Dendritic cell treated with granulocyte-macrophage colony-stimulating factor and Interleukin-4, amounts not matched to agents 40 ng/mL and 50 ng/mL, for 4 days (primary cell): ENCODE measurements at regions not wholly inside any gene's neighbourhood (a gene's known extent, or its start where the extent isn't known, plus 50 kb on each side); places are given as distances from the start of the nearest gene placed in this dataset.

Experiments used
- H3K27ac Mint-ChIP-seq: one replicate; pipeline ENCODE4 v1.8.0; 2022; ENCODE audit warnings: mild to moderate bottlenecking, mixed read lengths
- H3K27me3 Mint-ChIP-seq: one replicate; pipeline ENCODE4 v1.8.0; 2022; ENCODE audit warnings: mild to moderate bottlenecking, mixed read lengths
- H3K36me3 Mint-ChIP-seq: one replicate; pipeline ENCODE4 v1.8.0; 2022; ENCODE audit warnings: low read depth, mixed read lengths
- H3K4me1 Mint-ChIP-seq: one replicate; pipeline ENCODE4 v1.8.0; 2022; ENCODE audit warnings: low read depth, mixed read lengths
- H3K4me3 Mint-ChIP-seq: one replicate; pipeline ENCODE4 v1.8.0; 2022; ENCODE audit warnings: mild to moderate bottlenecking, moderate library complexity, mixed read lengths
- H3K9me3 Mint-ChIP-seq: one replicate; pipeline ENCODE4 v1.8.0; 2022; ENCODE audit warnings: mixed read lengths
- intact Hi-C: fragments of 100-400 bp; cut with micrococcal nuclease; formaldehyde crosslinking; loops from one replicate; pipeline ENCODE4 v1.15.0; 2022

- Mint-ChIP-seq H3K27me3 (no peaks in the 10 kb centered on the region), H3K9me3 (no peaks in the 10 kb centered on the region), H3K4me1 (no peaks in the 10 kb centered on the region), H3K27ac (no peak overlapping the region), H3K4me3 (no peak overlapping the region), H3K36me3 (no peaks in the 10 kb centered on the region)
- intact Hi-C loops = no loop called here
Observed at GRCh38 chr11:79675081-79675480, 234.3 kb upstream of the TENM4 start.

GRCh38 chr11:79672786-79673185, 232.0 kb upstream of the TENM4 start:
- Mint-ChIP-seq H3K27ac (no peak overlapping the region), H3K4me3 (no peak overlapping the region), H3K9me3 (no peaks in the 10 kb centered on the region), H3K4me1 (no peaks in the 10 kb centered on the region), H3K36me3 (no peaks in the 10 kb centered on the region), H3K27me3 (no peaks in the 10 kb centered on the region)
- intact Hi-C loops = no loop called here

- Mint-ChIP-seq H3K9me3 (no peaks in the 10 kb centered on the region), H3K27me3 (no peaks in the 10 kb centered on the region), H3K4me1 (no peaks in the 10 kb centered on the region), H3K4me3 (no peak overlapping the region), H3K27ac (no peak overlapping the region), H3K36me3 (no peaks in the 10 kb centered on the region)
- intact Hi-C loops = no loop called here
Observed at GRCh38 chr11:79671401-79671800, 230.6 kb upstream of the TENM4 start.

DNA sequence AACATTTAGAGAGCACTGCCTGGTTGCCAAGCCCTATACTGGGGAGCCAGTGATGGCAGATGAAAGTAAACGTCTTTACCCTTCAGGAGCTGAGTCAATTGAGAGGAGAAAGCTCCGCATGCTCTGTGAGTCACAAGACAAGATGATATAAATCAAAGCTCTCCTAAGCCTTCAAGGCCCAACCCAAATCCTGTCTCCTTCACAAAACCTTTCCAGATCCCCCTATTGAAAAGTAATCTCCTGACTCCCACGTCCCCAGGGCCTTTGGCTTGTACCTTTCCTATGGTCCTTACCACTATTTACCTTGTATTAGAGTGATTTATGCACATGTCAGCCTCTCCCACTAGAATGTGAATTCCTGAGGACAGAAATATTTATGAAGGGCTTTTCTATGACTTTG, 230.1 kb upstream of the TENM4 start:
- no peak overlapping the region for H3K4me3 Mint-ChIP-seq
- no peaks in the 10 kb centered on the region for H3K36me3 Mint-ChIP-seq
- intact Hi-C loops = no loop called here
- no peak overlapping the region for H3K27ac Mint-ChIP-seq
- no peaks in the 10 kb centered on the region for H3K4me1 Mint-ChIP-seq
- no peaks in the 10 kb centered on the region for H3K9me3 Mint-ChIP-seq
- no peaks in the 10 kb centered on the region for H3K27me3 Mint-ChIP-seq

DNA sequence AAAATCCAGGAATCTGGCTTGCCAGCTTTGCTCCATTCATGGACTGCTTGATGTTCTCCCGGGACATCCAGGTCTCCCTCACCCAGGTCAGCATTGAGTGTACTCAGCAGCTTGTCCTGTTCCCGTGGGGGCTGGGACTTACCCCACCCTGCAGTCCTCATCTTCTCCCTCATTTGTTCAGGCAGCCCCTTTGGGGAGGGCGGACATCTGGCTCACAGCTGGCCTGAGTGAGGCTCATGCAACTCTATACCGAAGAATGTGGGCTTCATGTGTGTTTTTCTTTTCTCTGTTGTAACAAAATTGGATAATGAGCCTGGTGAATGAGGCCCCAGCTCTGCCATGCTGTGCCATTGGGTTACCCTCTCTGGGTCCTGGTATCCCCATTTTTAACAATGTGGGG, 227.7 kb upstream of the TENM4 start:
- intact Hi-C loops = no loop called here
- no peaks in the 10 kb centered on the region for H3K9me3 Mint-ChIP-seq
- H3K36me3 Mint-ChIP-seq = no peaks in the 10 kb centered on the region
- H3K4me1 Mint-ChIP-seq = no peaks in the 10 kb centered on the region
- H3K4me3 Mint-ChIP-seq = no peak overlapping the region
- no peak overlapping the region for H3K27ac Mint-ChIP-seq
- H3K27me3 Mint-ChIP-seq = no peaks in the 10 kb centered on the region

GRCh38 chr11:79667380-79667779, 226.6 kb upstream of the TENM4 start:
- H3K27me3 Mint-ChIP-seq = no peaks in the 10 kb centered on the region
- H3K4me1 Mint-ChIP-seq = no peaks in the 10 kb centered on the region
- no peak overlapping the region for H3K4me3 Mint-ChIP-seq
- no peaks in the 10 kb centered on the region for H3K9me3 Mint-ChIP-seq
- H3K36me3 Mint-ChIP-seq = no peaks in the 10 kb centered on the region
- H3K27ac Mint-ChIP-seq = no peak overlapping the region
- intact Hi-C loops = no loop called here

- H3K27me3 Mint-ChIP-seq = no peaks in the 10 kb centered on the region
- H3K9me3 Mint-ChIP-seq = no peaks in the 10 kb centered on the region
- H3K4me3 Mint-ChIP-seq = no peak overlapping the region
- no peak overlapping the region for H3K27ac Mint-ChIP-seq
- H3K36me3 Mint-ChIP-seq = no peaks in the 10 kb centered on the region
- intact Hi-C loops = no loop called here
- no peaks in the 10 kb centered on the region for H3K4me1 Mint-ChIP-seq
Observed at GRCh38 chr11:79663017-79663416, 222.2 kb upstream of the TENM4 start.

GRCh38 chr11:79661373-79661772, 220.5 kb upstream of the TENM4 start:
- intact Hi-C loops = no loop called here
- H3K27ac Mint-ChIP-seq = no peak overlapping the region
- no peak overlapping the region for H3K4me3 Mint-ChIP-seq
- no peaks in the 10 kb centered on the region for H3K4me1 Mint-ChIP-seq
- H3K27me3 Mint-ChIP-seq = no peaks in the 10 kb centered on the region
- no peaks in the 10 kb centered on the region for H3K36me3 Mint-ChIP-seq
- H3K9me3 Mint-ChIP-seq = no peaks in the 10 kb centered on the region

DNA sequence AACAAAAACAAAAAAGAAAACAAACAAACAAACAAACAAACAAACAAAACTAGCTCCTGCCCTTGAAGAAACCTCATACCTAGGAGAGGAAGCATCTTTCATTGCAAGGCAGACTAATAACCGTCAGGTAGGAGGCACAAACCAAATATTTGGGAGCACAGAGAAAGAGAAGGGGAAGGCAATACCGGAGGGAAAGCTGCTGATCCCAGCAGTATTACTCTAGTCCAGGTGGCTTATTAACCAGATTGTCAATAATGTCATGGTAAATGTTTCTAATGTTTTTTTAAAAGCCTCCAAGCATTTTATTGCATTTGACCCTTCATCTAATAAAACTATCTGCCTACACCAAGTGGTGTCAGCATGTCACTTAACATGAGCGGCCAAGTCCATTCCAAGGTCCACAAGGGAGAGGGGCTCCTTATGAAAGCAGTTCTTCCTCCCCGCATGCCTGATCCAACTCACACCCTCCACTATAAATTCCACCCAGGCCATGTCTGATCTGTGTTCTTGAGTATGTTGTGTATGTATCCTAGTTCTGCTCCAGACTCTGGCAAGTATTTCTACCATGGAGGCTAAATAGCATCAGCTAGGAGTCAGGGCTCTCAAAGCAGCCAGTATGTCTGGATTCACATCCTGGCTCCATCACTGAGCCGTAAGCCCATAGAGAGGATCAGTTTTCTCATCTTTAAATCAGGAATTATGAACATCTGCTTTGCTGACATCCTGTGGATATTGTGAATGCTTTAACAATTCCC, 208.1 kb upstream of the TENM4 start:
- Mint-ChIP-seq H3K27me3 (no peaks in the 10 kb centered on the region), H3K9me3 (peaks cover 22% of the 10 kb centered on the region), H3K4me3 (no peak overlapping the region), H3K36me3 (no peaks in the 10 kb centered on the region), H3K4me1 (no peaks in the 10 kb centered on the region), H3K27ac (no peak overlapping the region)
- intact Hi-C loops = no loop called here

DNA sequence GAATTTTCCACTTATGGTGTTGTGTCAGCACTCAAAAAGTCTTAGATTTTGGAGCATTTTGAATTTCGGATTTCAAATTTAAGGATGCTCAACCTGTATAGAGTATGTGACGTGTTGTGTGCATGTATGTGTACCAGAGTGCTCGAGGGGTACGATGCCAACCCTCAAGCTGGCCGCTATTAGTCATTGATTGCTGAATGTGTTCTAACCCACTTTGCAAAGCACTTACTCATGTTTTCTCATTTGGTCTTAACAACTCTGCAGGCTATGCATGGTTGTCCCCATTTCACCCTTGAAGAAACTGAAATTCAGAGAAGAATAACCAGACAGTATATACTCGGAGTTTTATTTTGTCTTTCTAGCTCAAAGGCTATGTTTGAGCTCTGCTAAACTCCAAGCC, 196.4 kb upstream of the TENM4 start:
- intact Hi-C loops = no loop called here
- Mint-ChIP-seq H3K27ac (no peak overlapping the region), H3K9me3 (peaks cover 5% of the 10 kb centered on the region), H3K36me3 (no peaks in the 10 kb centered on the region), H3K4me3 (no peak overlapping the region), H3K4me1 (no peaks in the 10 kb centered on the region), H3K27me3 (no peaks in the 10 kb centered on the region)

DNA sequence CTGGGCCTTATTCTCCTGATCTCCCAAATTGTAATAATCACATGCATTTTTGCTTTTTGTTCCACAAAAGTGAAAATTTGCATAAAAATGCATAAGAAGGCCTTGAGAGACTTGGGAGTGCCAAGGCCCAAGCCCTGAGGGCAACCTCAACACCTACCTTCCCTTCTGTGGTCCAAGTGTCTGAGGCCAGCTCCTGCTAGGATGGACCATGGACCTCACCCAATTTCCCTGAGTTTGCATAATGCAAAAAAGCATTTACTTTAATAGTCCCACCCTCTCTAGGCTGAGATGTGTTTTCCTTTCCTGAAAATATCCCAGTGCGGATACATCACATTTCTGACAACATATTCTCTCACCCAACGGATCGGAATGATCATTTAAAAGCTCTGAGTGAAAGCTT, 194.1 kb upstream of the TENM4 start:
- Mint-ChIP-seq H3K4me1 (no peaks in the 10 kb centered on the region), H3K27ac (no peak overlapping the region), H3K36me3 (no peaks in the 10 kb centered on the region), H3K4me3 (no peak overlapping the region), H3K27me3 (no peaks in the 10 kb centered on the region), H3K9me3 (no peaks in the 10 kb centered on the region)
- intact Hi-C loops = no loop called here

DNA sequence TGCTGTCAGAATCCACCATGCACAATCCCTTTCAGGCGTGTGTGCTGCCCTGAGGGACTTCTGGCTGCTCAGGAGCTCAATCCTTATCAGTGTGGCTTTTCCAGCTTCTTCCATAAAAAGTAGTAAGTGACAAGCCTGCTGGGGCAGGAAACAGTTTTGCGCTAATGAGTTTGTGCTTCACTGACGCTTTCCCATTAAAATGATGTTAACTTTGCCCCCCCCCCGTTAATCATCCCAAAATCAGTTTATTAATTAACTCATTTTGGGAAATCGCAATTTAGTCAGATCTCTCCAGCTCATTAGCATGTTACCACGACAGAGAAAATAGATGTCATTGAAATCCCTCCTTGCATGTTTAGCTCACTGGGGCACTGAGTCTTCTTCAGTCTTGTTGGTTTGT, 186.5 kb upstream of the TENM4 start:
- no peak overlapping the region for H3K4me3 Mint-ChIP-seq
- H3K9me3 Mint-ChIP-seq = no peaks in the 10 kb centered on the region
- intact Hi-C loops = no loop called here
- H3K36me3 Mint-ChIP-seq = no peaks in the 10 kb centered on the region
- H3K4me1 Mint-ChIP-seq = no peaks in the 10 kb centered on the region
- H3K27me3 Mint-ChIP-seq = peaks cover 4% of the 10 kb centered on the region
- H3K27ac Mint-ChIP-seq = no peak overlapping the region

GRCh38 chr11:79626135-79627075, 185.6 kb upstream of the TENM4 start:
- H3K4me3 Mint-ChIP-seq = no peak overlapping the region
- no peaks in the 10 kb centered on the region for H3K4me1 Mint-ChIP-seq
- H3K27ac Mint-ChIP-seq = no peak overlapping the region
- H3K27me3 Mint-ChIP-seq = peaks cover 4% of the 10 kb centered on the region
- intact Hi-C loops = no loop called here
- H3K9me3 Mint-ChIP-seq = no peaks in the 10 kb centered on the region
- H3K36me3 Mint-ChIP-seq = no peaks in the 10 kb centered on the region

- H3K36me3 Mint-ChIP-seq = no peaks in the 10 kb centered on the region
- H3K27ac Mint-ChIP-seq = no peak overlapping the region
- peaks cover 4% of the 10 kb centered on the region for H3K27me3 Mint-ChIP-seq
- no peak overlapping the region for H3K4me3 Mint-ChIP-seq
- intact Hi-C loops = no loop called here
- H3K4me1 Mint-ChIP-seq = no peaks in the 10 kb centered on the region
- no peaks in the 10 kb centered on the region for H3K9me3 Mint-ChIP-seq
Observed at GRCh38 chr11:79623375-79623774, 182.5 kb upstream of the TENM4 start.
